IgD-negative memory B cell (primary cell): ENCODE measurements at regions not wholly inside any gene's neighbourhood (a gene's known extent, or its start where the extent isn't known, plus 50 kb on each side); places are given as distances from the start of the nearest gene placed in this dataset.
"Not testable (repeated sequence)": the region's sequence is repeated elsewhere in the genome, so short reads cannot be mapped to it uniquely, and the experiment has no call there.

Source experiments
- H3K27ac Mint-ChIP-seq, 3 donors: one replicate each; pipeline ENCODE4 v1.8.0; 2020 to 2022; ENCODE audit warnings: mild to moderate bottlenecking in 3 of 3, mixed read lengths in 3 of 3, moderate library complexity in 1 of 3
- H3K27me3 Mint-ChIP-seq: one replicate; pipeline ENCODE4 v1.8.0; 2021; ENCODE audit warnings: mixed read lengths
- H3K36me3 Mint-ChIP-seq: one replicate; pipeline ENCODE4 v1.8.0; 2020; ENCODE audit warnings: mild to moderate bottlenecking, mixed read lengths
- H3K4me1 Mint-ChIP-seq, 3 donors: one replicate each; pipeline ENCODE4 v1.8.0; 2020 to 2022; ENCODE audit warnings: mixed read lengths in 3 of 3, mild to moderate bottlenecking in 1 of 3
- H3K4me3 Mint-ChIP-seq, 4 donors: one replicate each; pipeline ENCODE4 v1.8.0; 2020 to 2022; ENCODE audit warnings: mild to moderate bottlenecking in 4 of 4, mixed read lengths in 4 of 4, moderate library complexity in 3 of 4
- H3K9me3 Mint-ChIP-seq, 3 donors: one replicate each; pipeline ENCODE4 v1.8.0; 2020 to 2021; ENCODE audit warnings: mixed read lengths in 3 of 3, mild to moderate bottlenecking in 1 of 3

DNA sequence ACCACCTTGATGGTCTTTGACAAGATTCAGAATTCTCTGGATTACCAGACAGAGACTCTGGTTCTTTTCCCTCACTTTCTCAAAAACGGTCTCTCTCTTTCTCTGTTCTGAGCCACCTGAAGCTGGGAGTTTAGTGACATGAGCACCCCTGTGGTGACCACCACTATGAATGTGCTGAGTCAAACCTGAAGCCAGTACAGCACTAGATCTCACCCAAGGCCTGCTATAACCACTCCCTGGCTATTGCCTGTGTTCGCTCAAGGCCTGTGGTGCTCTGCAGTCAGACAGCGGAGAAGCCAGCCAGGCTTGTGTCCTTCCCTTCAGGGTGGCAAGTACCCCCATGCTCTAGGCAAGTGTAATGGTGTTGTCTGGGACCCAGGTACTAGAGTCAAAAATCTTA is 828.9 kb upstream of the NXPH2 start:
- Mint-ChIP-seq H3K27ac (no peak overlapping the region), H3K27me3 (no peaks in the 10 kb centered on the region), H3K9me3 (peaks cover 0 to 6% (median 2%) of the 10 kb centered on the region in 3 donors), H3K36me3 (no peaks in the 10 kb centered on the region), H3K4me1 (peaks cover 0 to 4% (median 0%) of the 10 kb centered on the region in 3 donors), H3K4me3 (no peak overlapping the region)

DNA sequence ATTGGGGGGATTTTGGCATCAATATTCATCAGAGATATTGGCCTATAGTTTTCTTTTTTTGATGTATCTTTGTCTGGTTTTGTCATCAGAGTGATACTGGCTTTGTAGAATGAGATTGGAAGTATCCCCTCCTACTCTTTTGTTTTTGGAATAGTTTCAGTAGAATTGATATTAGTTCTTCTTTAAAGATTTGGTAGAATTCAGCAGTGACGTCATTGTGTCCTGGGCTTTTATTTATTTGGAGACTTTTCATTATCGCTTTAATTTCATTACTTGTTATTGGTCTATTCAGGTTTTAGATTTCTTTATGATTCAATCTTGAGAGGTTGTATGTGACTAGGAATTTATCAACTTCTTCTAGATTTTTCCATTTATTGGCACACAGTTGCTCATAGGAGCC is 825.5 kb upstream of the NXPH2 start:
- Mint-ChIP-seq H3K36me3 (no peaks in the 10 kb centered on the region), H3K27me3 (no peaks in the 10 kb centered on the region), H3K27ac (no peak overlapping the region), H3K9me3 (peaks cover 0 to 6% (median 5%) of the 10 kb centered on the region in 3 donors), H3K4me3 (no peak overlapping the region), H3K4me1 (peaks cover 0 to 4% (median 0%) of the 10 kb centered on the region in 3 donors)

DNA sequence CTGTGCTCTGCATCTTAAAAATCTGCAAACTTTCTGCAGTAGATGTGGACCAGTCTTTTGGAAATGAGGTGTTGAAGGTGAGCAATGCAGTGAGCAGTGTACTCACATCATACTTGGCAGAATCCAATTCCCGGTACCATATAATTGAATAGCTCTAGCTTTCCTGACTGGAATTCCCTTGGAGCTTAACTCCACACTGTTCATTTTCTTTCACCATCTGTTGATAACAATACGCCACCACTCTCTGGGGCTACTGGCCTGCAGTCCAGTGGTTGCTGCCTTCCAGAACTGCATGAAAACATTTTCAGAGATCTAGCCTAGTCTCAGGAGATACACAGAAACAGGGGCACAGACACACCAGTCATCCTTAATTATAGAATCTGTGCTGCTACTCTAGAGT is 820.0 kb upstream of the NXPH2 start:
- H3K27me3 Mint-ChIP-seq = no peaks in the 10 kb centered on the region
- peaks cover 0 to 9% (median 8%) of the 10 kb centered on the region in 3 donors for H3K9me3 Mint-ChIP-seq
- H3K4me3 Mint-ChIP-seq = no peak overlapping the region
- H3K36me3 Mint-ChIP-seq = no peaks in the 10 kb centered on the region
- no peaks in the 10 kb centered on the region for H3K4me1 Mint-ChIP-seq
- H3K27ac Mint-ChIP-seq = no peak overlapping the region

DNA sequence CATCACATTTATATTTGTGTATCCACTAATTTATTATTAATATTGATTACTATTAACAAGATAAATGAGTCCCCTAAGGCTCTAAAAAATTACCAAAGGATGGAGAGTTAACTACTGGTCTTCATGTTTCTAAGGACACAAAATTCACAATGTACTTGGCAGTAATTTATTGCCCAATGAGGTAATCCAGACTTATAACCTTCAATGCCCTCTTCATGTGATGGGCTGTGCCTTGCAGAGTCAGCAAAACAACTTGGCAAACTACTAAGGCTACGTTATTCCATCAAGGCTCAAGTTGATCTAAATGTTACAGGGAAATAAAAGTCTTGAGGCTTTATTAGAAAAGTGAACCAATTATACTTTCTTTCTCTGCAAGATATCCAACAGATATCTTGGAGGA is 804.9 kb upstream of the NXPH2 start:
- Mint-ChIP-seq H3K36me3 (no peaks in the 10 kb centered on the region), H3K4me1 (no peaks in the 10 kb centered on the region), H3K9me3 (peaks cover 2 to 9% (median 2%) of the 10 kb centered on the region in 3 donors), H3K27ac (no peak overlapping the region), H3K4me3 (no peak overlapping the region), H3K27me3 (no peaks in the 10 kb centered on the region)

DNA sequence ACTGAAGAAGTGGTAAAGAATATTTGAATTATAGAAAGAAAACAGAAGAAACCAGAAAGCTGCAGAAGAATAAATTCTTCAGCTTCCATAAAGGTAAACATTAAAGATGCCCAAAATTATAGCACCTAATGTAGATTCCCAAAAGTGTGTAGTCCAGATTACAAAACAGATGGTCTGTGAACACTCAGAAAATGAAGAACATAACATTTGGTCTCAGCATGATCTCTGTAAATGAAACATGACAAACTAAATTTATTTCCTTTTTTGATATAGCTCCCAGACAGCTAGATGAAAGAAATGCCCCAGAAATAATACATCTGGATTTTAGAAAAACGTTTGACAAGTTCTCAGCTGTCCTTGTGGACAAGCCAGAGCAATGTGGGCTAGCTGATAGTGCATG is 794.2 kb upstream of the NXPH2 start:
- H3K4me3 Mint-ChIP-seq = no peak overlapping the region
- peaks cover 4 to 13% (median 8%) of the 10 kb centered on the region in 3 donors for H3K9me3 Mint-ChIP-seq
- H3K27me3 Mint-ChIP-seq = no peaks in the 10 kb centered on the region
- H3K36me3 Mint-ChIP-seq = peaks cover 2% of the 10 kb centered on the region
- H3K27ac Mint-ChIP-seq = no peak overlapping the region
- H3K4me1 Mint-ChIP-seq = no peaks in the 10 kb centered on the region

DNA sequence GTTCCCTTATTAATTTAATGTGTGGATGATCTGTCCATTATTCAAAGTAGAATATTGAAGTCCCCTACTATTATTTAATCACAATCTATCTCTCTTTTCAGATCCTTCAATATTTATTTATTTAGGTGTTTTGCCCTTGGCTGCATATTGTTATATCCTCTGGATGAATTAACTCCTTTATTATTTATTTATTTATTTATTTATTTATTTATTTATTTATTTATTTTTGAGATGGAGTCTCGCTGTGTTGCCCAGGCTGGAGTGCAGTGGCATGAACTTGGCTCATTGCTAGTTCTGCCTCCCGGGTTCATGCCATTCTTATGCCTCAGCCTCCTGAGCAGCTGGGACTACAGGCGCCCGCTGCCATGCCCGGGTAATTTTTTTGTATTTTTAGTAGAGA is 776.6 kb upstream of the NXPH2 start:
- Mint-ChIP-seq H3K4me3 (no peak overlapping the region), H3K9me3 (peaks cover 0 to 8% (median 1%) of the 10 kb centered on the region in 3 donors)

DNA sequence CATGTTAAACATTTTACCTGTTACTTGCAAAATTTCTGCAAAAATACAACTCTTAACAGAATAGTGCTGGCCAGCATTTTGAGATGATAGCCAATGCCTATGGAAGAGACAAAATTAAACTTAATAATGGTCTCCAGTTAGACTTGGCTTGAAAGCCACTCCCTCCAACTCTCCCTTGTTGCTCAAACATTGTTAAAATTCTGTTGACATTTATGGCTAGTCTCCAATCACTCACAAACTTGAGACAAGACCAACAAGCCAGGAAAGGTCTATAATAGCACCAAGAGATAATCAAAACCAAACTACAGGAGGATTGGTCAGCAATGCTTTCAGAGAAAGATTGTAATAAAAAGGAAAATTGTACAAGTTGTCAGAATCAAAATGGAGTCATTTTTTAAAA is 770.7 kb upstream of the NXPH2 start:
- H3K36me3 Mint-ChIP-seq = peaks cover 3% of the 10 kb centered on the region
- peaks cover 0 to 3% (median 0%) of the 10 kb centered on the region in 3 donors for H3K4me1 Mint-ChIP-seq
- H3K9me3 Mint-ChIP-seq = peaks cover 2 to 12% (median 4%) of the 10 kb centered on the region in 3 donors
- no peak overlapping the region for H3K4me3 Mint-ChIP-seq
- no peak overlapping the region for H3K27ac Mint-ChIP-seq
- H3K27me3 Mint-ChIP-seq = no peaks in the 10 kb centered on the region

More for the DNA sequence above, 776.6 kb upstream of the NXPH2 start:
- Mint-ChIP-seq H3K27ac (no peak overlapping the region), H3K4me1 (peaks cover 0 to 3% (median 0%) of the 10 kb centered on the region in 3 donors), H3K36me3 (peaks cover 3% of the 10 kb centered on the region), H3K27me3 (no peaks in the 10 kb centered on the region)

DNA sequence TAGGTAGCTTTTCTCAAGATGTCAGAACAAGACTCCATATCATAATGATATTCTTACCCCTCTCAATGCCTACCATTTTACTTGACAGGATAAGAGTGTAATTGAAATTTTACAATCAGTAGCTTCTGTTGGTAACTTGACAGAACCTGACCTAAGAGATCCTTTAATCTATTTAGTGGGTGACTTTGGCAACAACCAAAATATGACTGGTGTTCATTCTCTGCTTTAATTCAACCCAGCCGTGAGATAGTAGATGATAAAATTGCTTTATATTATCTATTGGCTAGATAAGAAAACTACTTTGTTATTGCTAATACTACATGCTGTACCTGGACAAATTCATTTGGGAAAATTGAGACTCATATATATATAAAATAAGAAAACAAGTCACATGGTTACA is 770.2 kb upstream of the NXPH2 start:
- Mint-ChIP-seq H3K4me1 (peaks cover 0 to 3% (median 0%) of the 10 kb centered on the region in 3 donors), H3K27ac (no peak overlapping the region), H3K9me3 (peaks cover 2 to 12% (median 4%) of the 10 kb centered on the region in 3 donors), H3K4me3 (no peak overlapping the region), H3K27me3 (no peaks in the 10 kb centered on the region), H3K36me3 (peaks cover 3% of the 10 kb centered on the region)

DNA sequence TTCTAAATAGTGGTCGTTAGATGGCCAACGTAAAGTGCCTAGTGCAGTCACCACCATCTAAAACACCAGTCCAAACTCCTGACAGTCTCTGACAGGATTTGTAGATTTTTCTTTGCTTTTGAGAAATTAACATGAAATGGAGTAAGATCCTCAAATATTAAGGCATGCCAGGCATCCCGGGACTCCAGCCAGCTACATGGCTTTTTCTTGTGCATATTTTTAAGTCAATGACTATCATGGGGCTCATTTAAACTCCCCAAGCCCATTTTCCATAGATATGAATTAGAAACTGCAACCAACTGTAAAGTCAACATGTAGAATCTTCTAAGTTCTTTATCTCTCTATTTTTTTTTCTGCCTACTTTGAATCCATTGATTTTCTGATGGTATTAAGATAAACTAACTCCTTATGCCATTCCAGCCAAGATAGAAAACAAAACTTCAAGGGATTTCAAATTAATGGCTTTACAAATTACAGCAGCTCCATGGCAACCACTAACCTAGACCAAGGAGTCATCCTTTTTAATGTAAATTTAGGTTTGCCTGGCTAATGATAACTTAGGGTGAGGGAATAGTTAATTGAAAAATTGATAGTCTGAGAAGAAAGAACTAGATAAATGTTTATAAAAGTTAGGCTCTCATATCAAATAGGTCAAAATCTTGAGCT is 764.1 kb upstream of the NXPH2 start:
- no peaks in the 10 kb centered on the region for H3K27me3 Mint-ChIP-seq
- no peak overlapping the region for H3K27ac Mint-ChIP-seq
- H3K4me3 Mint-ChIP-seq = no peak overlapping the region
- no peaks in the 10 kb centered on the region for H3K4me1 Mint-ChIP-seq
- peaks cover 0 to 5% (median 4%) of the 10 kb centered on the region in 3 donors for H3K9me3 Mint-ChIP-seq
- H3K36me3 Mint-ChIP-seq = no peaks in the 10 kb centered on the region

DNA sequence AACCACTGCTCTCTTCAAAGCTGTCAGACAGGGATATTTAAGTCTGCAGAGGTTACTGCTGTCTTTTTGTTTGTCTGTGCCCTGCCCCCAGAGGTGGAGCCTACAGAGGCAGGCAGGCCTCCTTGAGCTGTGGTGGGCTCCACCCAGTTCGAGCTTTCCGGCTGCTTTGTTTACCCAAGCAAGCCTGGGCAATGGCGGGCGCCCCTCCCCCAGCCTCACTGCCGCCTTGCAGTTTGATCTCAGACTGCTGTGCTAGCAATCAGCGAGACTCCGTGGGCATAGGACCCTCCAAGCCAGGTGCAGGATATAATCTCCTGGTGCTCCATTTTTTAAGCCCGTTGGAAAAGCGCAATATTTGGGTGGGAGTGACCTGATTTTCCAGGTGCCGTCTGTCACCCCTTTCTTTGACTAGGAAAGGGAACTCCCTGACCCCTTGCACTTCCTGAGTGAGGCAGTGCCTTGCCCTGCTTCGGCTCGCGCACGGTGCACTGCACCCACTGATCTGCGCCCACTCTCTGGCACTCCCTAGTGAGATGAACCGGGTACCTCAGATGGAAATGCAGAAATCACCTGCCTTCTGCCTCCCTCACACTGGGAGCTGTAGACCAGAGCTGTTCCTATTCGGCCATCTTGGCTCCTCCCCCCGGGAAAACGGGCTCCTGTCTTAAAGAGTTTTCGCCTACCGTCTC is 758.3 kb upstream of the NXPH2 start:
- H3K4me1 Mint-ChIP-seq, H3K27ac Mint-ChIP-seq, H3K27me3 Mint-ChIP-seq, H3K9me3 Mint-ChIP-seq, H3K36me3 Mint-ChIP-seq, H3K4me3 Mint-ChIP-seq: not testable (repeated sequence)

DNA sequence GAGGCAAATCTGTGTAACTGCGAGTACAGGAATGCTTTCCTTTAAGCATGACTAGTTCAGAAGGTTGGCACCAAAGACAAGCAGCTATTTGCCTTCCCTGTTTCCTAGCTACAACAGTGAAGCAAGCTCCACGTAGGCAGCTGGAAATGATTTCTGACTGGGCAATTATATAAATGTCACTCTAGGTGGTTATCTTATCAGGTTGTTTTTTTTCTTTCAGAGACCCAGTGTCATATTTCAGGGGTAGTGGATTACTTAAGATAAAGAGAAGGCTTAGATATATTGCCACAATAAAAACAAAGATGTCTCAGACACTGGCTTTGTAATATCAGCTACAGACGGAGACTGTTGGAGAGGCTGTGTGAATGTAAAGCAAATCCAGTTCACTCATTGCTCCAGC is 748.9 kb upstream of the NXPH2 start:
- H3K27ac Mint-ChIP-seq = no peak overlapping the region
- H3K27me3 Mint-ChIP-seq = no peaks in the 10 kb centered on the region
- H3K4me3 Mint-ChIP-seq = no peak overlapping the region
- H3K9me3 Mint-ChIP-seq = peaks cover 2 to 11% (median 2%) of the 10 kb centered on the region in 3 donors
- no peaks in the 10 kb centered on the region for H3K36me3 Mint-ChIP-seq
- no peaks in the 10 kb centered on the region for H3K4me1 Mint-ChIP-seq

DNA sequence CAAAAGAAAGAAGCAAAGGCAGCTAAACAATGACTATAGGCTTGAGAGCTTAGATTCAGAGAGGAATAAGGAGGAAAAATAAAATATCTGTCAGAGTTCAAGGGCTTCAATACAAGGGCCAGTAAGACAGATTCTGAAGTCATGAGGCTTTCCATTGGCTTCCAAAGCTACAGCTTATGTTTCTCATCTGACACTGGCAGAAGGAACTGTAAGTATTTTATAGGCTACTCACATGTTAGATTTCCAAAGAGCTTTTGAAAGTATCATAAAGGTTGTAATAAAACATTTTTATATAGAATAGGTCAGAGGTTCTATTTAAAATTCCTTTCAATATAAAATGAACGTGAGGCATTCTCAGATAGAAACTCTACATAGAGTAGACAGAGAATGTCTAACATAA is 746.6 kb upstream of the NXPH2 start:
- no peaks in the 10 kb centered on the region for H3K4me1 Mint-ChIP-seq
- no peak overlapping the region for H3K27ac Mint-ChIP-seq

DNA sequence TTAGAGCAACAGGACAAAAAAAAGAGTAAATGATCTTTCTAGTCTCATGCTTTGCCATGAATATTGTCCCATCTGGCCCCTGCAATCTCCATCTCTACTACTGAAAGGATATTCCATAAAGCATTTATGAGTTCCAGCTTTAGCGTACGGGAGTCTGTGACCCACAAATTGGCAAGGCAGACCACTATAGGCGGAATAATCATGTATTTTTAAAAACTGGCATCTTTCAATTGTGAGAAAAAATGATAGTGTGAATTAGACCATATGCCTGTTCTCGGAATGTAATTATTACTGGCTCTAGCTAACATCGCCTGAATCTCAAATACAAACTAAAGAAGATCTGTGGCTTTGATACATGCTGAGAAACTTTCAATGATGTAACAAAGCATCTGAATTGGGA is 738.1 kb upstream of the NXPH2 start:
- no peaks in the 10 kb centered on the region for H3K27me3 Mint-ChIP-seq
- no peak overlapping the region for H3K27ac Mint-ChIP-seq
- no peaks in the 10 kb centered on the region for H3K36me3 Mint-ChIP-seq
- H3K9me3 Mint-ChIP-seq = peaks cover 2 to 14% (median 5%) of the 10 kb centered on the region in 3 donors
- no peak overlapping the region for H3K4me3 Mint-ChIP-seq
- no peaks in the 10 kb centered on the region for H3K4me1 Mint-ChIP-seq

More for the DNA sequence above, 746.6 kb upstream of the NXPH2 start:
- no peaks in the 10 kb centered on the region for H3K27me3 Mint-ChIP-seq
- H3K4me3 Mint-ChIP-seq = no peak overlapping the region
- H3K9me3 Mint-ChIP-seq = peaks cover 2 to 16% (median 3%) of the 10 kb centered on the region in 3 donors
- no peaks in the 10 kb centered on the region for H3K36me3 Mint-ChIP-seq

DNA sequence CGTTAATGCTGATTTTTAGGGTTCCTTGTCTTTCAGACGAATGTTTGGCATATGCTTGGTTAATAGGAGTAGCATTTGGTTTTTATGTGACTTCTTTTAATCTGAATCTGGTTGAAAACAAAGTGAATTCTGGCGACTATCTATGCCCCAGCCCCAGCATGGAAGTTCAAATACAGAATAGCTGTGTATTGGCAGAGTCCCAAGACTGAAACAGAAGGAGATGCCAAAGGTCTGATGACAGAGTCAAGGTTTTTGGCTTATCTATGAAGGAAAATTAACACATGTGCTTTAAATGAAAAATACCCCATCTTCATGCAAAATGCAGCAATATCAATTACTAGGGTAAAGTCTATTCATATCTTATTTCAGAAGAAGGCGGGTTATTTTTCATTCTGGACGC is 734.8 kb upstream of the NXPH2 start:
- H3K27me3 Mint-ChIP-seq = no peaks in the 10 kb centered on the region

DNA sequence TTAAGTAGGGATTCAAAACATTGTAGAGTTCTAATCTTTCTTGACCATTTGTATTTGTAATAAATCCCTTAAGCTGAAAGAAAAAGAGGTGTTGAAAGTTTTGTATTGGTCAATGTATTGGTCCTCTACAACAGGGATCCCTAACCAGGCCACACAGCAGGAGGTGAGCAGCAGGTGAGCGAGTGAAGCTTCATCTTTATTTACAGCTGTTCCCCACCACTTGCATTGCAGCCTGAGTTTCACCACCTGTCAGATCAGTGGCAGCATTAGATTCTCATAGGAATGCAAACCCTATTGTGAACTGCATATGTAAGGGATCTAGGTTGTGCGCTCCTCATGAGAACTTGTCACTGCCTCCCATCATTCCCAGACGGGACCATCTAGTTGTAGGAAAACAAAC is 715.7 kb upstream of the NXPH2 start:
- Mint-ChIP-seq H3K4me3 (no peak overlapping the region), H3K27ac (no peak overlapping the region), H3K9me3 (peaks cover 2 to 14% (median 9%) of the 10 kb centered on the region in 3 donors)

More for the DNA sequence above, 734.8 kb upstream of the NXPH2 start:
- Mint-ChIP-seq H3K4me1 (no peaks in the 10 kb centered on the region), H3K4me3 (no peak overlapping the region), H3K27ac (no peak overlapping the region), H3K9me3 (peaks cover 4 to 5% (median 4%) of the 10 kb centered on the region in 3 donors), H3K36me3 (no peaks in the 10 kb centered on the region)

More for the DNA sequence above, 715.7 kb upstream of the NXPH2 start:
- no peaks in the 10 kb centered on the region for H3K4me1 Mint-ChIP-seq
- H3K36me3 Mint-ChIP-seq = no peaks in the 10 kb centered on the region
- H3K27me3 Mint-ChIP-seq = no peaks in the 10 kb centered on the region
